ENCODE measurements at regions not wholly inside any gene's neighbourhood (a gene's known extent, or its start where the extent isn't known, plus 50 kb on each side); places are given as distances from the start of the nearest gene placed in this dataset.

DNA sequence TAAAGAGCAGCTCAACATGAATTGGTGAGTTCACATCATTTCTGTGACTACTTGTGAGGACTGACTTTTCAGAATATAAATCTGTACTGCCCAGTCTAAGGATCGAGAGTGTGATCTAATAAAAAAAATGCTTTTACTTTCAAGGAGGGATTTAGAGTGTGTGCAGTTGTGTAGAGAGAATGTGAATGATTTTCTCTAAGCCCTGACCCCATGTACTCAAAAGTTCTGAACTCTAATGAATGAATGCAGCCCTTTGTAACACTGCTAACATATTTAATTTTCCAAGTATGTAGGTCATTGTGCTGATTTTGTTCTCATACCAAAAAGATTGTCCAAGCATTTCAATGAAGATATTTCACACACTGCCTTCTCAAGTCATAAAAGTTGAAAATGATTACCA, 92.5 kb upstream of the STOX2 start:
- no peak overlapping the region for H3K14ac ChIP-seq (replicated peaks; ENCODE audit: low read depth, low read length)
- H4K91ac ChIP-seq (ENCODE audit: insufficient read depth, low read depth, low read length): no peak overlapping the region
- no peaks in the 10 kb centered on the region for H3K79me1 ChIP-seq (ENCODE audit: low read depth in 1 of 2, low read length in 2 of 2)
- no peak overlapping the region for H3K56ac ChIP-seq (ENCODE audit: extremely low read depth, insufficient read depth, low read length)
- H3K23ac ChIP-seq (ENCODE audit: low read depth, low read length): no peak overlapping the region
- no CpG with 5 or more reads among the region's 1 CpG for WGBS, 2 experiments (ENCODE audit: extremely low coverage in 2 of 2, insufficient read length in 1 of 2)
- no peak for ATAC-seq (ENCODE audit: low read depth)
- no peak overlapping the region for H3K27ac ChIP-seq (ENCODE audit: insufficient read depth, low read length)
- no peaks in the 10 kb centered on the region for H3K9me1 ChIP-seq (ENCODE audit: insufficient read depth, low read length)
- H2AFZ ChIP-seq (replicated peaks; ENCODE audit: low read length, poor library complexity): no peak overlapping the region
- H4K5ac ChIP-seq (ENCODE audit: low read depth, low read length): no peak overlapping the region
- in situ Hi-C loops (cut with MboI; ENCODE audit: low sequenced_read_pairs) (no loop called here), intact Hi-C loops (cut with micrococcal nuclease) (no loop called here), dilution Hi-C loops (cut with HindIII; ENCODE audit: low sequenced_read_pairs, unreplicated experiment) (no loop called here)
- no peak overlapping the region for H3K18ac ChIP-seq (ENCODE audit: low read depth, low read length)
- H3K27me3 ChIP-seq (ENCODE audit: control insufficient read depth, insufficient read depth, low read length): peaks cover 9% of the 10 kb centered on the region; the same call in 1 of the 2 replicates
- no peaks in the 10 kb centered on the region for H3K36me3 ChIP-seq (ENCODE audit: control insufficient read depth, insufficient read depth, low read length)
- no peaks in the 10 kb centered on the region for H3K4me1 ChIP-seq (ENCODE audit: control insufficient read depth, insufficient read depth, low read length)
- ChIA-PET CTCF (no interaction called here), POLR2A (ENCODE audit: unreplicated experiment) (no interaction called here)
- no peak overlapping the region for H2BK20ac ChIP-seq (ENCODE audit: low read depth, low read length)
- no peak overlapping the region for H2BK15ac ChIP-seq (ENCODE audit: low read depth, low read length)
- no peak for TF ChIP-seq RFX5 (IDR thresholded peaks at IDR 0.05; ENCODE audit: low read depth, low read length)
- TF ChIP-seq SMC3 (IDR thresholded peaks at IDR 0.05; ENCODE audit: low read depth, low read length): no peak
- DNase-seq: no peak
- no peak overlapping the region for H2AK5ac ChIP-seq (ENCODE audit: low read depth, low read length)
- no peak overlapping the region for H3K9ac ChIP-seq (ENCODE audit: low read depth, low read length)
- H3K4ac ChIP-seq (ENCODE audit: low read depth, low read length): no peak overlapping the region
- no TSS peak for BruUV-seq (replicated peaks)
- no peak overlapping the region for H2BK120ac ChIP-seq (ENCODE audit: low read depth, low read length)
- no peak overlapping the region for H4K8ac ChIP-seq (ENCODE audit: low read depth in 2 of 2, low read length in 2 of 2)
- H4K20me1 ChIP-seq (ENCODE audit: insufficient read depth, low read length): no peaks in the 10 kb centered on the region
- H3K9me3 ChIP-seq (ENCODE audit: control insufficient read depth, insufficient read depth, low read length): no peaks in the 10 kb centered on the region
- H3K4me2 ChIP-seq (ENCODE audit: low read depth, low read length): no peak overlapping the region
- no peak overlapping the region for H3K4me3 ChIP-seq (ENCODE audit: insufficient read depth, low read depth, low read length)
- no peak overlapping the region for H2AK9ac ChIP-seq (replicated peaks; ENCODE audit: low read depth, low read length, poor library complexity)
- H2BK5ac ChIP-seq (ENCODE audit: low read depth, low read length, poor library complexity, severe bottlenecking): no peak overlapping the region
